Kasumi-1 (cell line): ENCODE measurements at regions not wholly inside any gene's neighbourhood (a gene's known extent, or its start where the extent isn't known, plus 50 kb on each side); places are given as distances from the start of the nearest gene placed in this dataset.
"Not testable (repeated sequence)": the region's sequence is repeated elsewhere in the genome, so short reads cannot be mapped to it uniquely, and the experiment has no call there.

ENCODE experiments used
- DNase-seq, 2 experiments: peaks; one replicate each; lab custom pipeline; 2025; lab: John Stamatoyannopoulos, UW

DNA sequence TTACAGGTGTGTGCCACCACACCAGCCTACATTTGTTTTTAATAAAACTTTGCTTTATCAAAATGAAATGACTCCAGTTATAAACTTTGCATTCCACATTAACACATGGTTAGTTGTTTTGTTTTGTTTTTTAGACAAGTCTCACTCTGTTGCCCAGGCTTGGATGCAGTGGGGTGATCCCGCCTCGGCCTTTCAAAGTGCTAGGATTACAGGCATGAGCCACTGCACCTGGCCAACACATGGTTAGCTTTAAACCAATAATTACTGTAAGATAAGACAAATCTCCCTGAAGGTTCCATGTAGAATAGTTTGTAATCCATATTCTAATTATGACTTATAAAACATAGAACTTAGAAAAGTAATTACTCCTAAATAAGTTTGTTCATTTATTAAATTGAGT is 89.8 kb upstream of the MED13 start:
- DNase-seq, result no peak

DNA sequence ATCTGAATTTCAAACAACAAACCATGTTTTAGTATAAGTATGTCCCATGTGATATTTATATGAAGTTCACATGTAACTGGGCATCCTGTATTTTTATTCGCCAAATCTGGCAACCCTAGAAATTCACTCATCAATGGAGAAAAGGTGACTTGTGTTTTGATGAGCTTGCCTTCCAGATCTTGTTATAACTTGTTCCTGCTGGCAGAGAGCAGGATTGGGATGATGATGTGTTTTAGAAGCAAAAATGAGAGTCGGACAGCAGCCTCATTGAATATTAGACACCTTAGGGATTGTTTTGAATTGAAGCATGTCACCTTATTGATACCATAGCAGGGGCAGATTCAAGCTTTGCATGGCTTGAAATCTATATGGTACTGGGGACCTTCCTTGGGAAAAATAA is 85.4 kb upstream of the MED13 start:
- DNase-seq, result no peak

DNA sequence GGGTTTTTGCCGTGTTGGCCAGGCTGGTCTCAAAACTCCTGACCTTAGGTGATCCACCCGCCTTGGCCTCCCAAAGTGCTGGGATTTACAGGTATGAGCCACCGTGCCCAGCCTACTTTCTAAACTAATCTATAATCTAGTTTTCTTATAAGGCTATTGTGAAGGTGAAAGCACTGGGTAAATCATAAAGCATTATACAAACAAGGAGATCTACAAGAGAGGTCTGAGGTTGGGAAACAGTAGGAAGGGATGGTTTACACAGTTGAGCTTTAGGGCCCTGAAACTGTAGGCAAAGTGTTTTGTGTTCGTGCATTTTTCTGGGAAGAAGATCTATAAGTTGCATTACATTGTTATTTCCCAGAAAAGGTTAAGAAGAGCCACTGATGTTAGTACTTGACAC is 84.9 kb upstream of the MED13 start:
- DNase-seq, result no peak

- DNase-seq, result no peak
Measured at GRCh38 chr17:62147284-62147683, 82.2 kb upstream of the MED13 start.

DNA sequence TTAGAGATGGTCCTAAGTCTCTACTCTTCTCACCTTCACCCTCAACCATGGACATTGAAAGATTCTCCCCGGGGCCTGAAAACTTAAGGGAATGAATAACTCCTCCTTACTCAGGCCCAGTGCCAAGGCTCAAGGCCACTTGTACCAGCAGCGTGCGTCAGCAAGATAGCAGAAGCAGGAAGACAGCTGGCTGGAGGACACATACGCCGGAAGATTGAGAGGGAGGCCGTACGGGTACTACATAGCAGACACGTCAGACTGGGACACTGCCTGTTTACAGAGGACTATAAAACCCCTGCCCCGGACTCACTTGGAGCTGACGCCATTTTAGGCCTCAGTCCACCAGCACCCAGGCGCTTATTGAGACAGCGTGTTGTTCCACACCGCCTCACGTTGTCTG is 75.8 kb upstream of the MED13 start:
- no peak for DNase-seq

GRCh38 chr17:62140376-62140775 is 75.3 kb upstream of the MED13 start:
- no peak for DNase-seq

DNA sequence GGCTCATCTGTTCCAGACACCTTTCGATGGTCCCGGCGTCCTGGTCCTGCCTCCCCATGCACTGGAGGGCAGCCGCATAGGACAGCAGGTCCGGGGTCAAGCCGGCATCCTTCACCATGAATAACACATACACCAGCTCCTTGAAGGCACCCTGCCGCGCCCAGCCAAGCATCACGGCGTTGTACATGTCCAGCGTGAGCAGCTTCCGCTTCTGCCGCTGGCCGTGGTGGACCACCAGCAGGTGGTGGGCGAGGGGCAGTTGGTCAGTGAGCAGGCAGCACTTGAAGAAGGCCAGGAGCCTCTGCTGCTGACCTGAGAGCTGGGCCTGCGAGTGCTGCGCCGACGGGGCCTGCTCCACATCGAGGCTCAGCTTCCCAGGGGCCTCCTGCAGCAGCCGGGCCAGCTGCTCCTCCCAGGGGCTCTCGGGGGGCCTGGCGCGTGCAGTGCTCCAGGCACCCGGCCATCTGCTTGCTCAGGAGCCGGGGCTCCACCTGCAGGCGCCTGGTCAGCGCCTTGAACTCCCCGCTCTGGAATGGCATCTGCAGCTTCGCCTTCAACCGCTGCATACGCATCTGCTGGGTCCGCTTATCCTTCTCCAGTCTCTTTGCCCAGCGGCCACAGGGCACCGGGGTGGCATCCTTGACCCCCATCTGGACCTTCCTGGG is 74.7 kb upstream of the MED13 start:
- DNase-seq, result not testable (repeated sequence)

GRCh38 chr17:62139141-62139540 is 74.1 kb upstream of the MED13 start:
- no peak for DNase-seq

DNA sequence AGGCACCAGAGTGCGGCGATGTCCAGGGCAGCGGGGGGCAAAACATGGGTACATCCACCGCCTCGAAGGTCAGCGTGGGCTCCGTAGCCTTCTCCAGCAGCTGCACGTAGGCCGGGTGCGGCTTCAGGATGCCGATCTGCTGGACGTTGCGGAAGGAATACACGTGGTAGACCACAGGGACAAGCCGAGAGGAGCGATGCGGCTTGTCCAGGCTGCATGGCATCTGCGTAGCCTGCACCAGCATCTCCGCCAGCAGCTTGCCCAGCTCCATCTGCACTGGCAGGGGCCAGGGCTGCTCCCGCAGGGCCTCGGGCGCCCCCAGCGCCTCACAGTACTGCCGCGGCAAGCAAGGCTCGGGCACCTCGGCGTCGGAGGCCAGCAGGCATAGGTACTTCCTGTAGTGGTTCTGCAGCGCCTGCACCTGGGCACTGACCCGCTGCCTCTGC is 73.6 kb upstream of the MED13 start:
- DNase-seq, result not testable (repeated sequence)

GRCh38 chr17:62137734-62138624 is 72.9 kb upstream of the MED13 start:
- not testable (repeated sequence) for DNase-seq

DNA sequence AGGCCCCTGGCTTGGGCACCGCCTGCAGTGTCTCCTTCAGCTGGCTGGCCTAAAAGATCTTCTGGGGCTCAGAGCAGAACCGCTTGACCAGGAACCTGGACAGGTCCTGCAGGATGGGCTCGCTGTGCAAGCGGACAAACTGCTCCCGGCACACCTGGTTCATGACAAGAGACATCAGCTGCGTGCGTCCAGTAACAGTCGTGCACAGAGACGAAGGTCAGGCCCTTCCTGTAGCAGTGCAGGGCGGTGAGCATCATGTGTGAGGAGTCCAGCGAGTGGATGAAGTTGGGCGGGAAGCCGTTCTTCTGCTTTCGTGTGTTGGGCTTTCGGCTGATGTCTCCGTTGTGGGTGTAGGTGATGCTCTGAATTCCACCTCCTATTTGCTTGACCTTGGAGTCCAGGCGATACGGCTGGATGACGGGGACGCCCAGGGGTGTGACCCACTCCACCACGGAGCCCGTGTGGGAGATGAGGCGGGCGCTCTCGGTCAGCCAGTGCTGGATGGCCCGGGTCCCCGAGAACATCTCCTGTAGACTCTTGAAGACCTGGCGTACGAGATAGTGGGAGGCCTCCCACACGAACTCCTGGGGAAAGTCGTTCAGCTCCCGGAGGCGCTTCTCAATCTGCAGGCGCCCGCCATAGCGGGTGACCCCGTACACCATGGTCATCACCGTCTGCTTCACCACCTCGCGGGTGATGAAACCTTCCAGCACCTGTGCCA is 72.1 kb upstream of the MED13 start:
- not testable (repeated sequence) for DNase-seq

DNA sequence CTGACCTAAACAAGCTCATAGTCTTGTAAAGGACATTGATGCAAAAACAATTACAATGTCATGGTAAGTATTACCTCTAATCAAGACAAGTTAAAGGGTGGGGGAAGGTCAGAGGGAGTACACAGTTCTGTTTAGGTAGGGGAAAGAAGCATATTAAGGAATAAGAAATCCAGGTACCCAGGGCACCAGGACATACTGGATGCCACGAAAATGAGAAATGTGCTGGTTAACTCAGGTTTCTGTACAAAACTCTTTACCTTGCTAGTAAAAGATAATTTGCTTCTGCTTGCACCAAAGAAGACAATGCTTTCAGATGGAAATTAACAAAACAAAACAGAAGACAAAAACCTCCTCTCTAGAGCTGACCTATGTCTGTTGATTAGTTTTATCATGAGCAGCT is 70.7 kb upstream of the MED13 start:
- DNase-seq, result no peak

DNA sequence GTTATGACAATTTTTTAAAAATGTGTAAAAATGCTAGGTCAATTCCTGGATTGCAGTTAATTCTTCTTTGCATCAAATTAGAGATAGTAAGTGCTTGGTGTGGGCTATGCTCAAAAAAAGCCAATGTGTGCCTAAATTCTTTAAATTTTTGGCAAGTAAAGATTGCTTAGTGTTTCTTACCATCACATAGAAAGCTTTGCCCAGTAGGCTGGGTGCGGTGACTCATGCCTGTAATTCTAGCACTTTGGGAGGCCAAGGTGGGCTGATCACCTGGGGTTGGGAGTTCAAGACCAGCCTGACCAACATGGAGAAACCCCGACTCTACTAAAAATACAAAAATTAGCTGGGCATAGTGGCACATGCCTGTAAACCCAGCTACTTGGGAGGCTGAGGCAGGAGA is 70.0 kb upstream of the MED13 start:
- not testable (repeated sequence) for DNase-seq

- no peak for DNase-seq
Measured at GRCh38 chr17:62134397-62134796, 69.3 kb upstream of the MED13 start.

DNA sequence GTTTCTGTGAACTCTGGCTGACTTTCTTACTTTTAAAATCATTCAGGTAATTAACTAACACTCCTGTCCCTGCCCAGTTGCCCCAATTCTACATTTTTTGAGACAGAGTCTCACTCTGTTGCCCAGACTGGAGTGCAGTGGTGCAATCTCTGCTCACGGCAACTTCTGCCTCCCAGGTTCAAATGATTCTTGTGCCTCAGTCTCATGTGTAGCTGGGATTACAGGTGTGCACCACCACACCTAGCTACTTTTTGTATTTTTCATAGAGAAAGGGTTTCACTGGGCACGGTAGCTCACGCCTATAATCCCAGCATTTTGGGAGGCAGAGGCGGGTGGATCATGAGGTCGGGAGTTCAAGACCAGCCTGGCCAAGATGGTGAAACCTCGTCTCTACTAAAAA is 66.2 kb upstream of the MED13 start:
- not testable (repeated sequence) for DNase-seq

DNA sequence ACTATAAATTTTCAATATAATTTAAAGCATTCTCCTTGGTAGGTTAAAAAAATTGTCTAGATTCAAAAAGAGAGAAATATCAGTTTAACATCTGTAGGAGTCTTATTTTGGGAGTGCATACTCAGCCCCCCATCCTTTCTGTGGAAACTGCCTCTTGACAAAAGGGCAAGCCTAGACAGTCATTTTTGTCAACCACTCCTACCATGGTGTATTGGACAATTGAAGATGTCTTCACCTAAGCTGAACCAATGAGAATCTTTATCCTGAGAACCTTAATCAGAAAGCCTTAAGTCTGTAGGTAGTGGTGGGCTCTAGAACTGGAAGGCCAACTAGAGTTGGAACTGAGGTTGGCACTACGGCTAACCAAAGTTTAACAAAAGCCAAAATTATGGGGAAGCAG is 65.7 kb upstream of the MED13 start:
- DNase-seq, result no peak

DNA sequence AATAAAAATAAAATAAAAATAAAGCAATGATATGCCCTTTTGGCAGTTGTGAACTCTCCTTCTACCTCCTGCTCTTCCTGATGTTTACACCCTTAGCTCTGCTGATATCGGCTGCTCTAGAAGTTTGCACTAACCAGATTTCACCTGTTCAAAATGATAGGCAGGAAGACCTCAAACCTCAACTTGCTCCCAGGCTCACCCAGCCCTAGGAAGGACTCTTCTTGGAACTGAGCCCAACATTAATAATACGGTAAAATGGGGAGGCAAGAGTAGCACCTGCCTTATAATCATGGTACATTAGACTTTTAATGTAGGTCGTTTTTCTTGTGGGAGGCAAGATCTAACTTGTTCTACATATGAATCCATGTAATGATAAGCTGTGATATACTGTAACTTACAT is 61.2 kb upstream of the MED13 start:
- no peak for DNase-seq

GRCh38 chr17:62125307-62125706 is 60.2 kb upstream of the MED13 start:
- DNase-seq, result no peak

- DNase-seq, result no peak
Measured at GRCh38 chr17:62121025-62121730, 56.1 kb upstream of the MED13 start.

DNA sequence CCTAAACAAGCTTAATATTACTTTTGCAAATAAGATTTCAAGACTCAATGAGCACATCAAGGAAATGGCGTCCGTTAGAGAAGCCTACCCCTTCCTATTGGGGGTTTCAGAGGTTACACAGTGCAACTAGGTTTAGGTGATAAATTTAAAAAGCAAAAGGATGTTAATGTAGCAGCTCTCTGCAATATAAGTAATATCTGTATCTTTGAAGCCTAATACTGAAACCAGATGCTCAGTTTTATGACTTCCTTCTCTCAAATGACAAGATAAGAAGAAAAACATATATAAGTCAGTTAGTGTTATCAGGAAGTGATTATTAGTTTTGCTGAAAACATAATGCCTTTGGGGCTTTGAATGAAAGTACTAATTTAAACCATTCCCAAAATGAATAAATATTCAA is 54.3 kb upstream of the MED13 start:
- no peak for DNase-seq
